GM18519 (cell line): ENCODE measurements at regions not wholly inside any gene's neighbourhood (a gene's known extent, or its start where the extent isn't known, plus 50 kb on each side); places are given as distances from the start of the nearest gene placed in this dataset.

Experiments
- ATAC-seq: cut with Tn5 transposase; IDR thresholded peaks from one replicate; pipeline ENCODE4 v1.9.1; 2021; ENCODE audit warnings: mild to moderate bottlenecking, moderate library complexity; ENCODE audit not compliant: unreplicated experiment, low FRiP score

DNA sequence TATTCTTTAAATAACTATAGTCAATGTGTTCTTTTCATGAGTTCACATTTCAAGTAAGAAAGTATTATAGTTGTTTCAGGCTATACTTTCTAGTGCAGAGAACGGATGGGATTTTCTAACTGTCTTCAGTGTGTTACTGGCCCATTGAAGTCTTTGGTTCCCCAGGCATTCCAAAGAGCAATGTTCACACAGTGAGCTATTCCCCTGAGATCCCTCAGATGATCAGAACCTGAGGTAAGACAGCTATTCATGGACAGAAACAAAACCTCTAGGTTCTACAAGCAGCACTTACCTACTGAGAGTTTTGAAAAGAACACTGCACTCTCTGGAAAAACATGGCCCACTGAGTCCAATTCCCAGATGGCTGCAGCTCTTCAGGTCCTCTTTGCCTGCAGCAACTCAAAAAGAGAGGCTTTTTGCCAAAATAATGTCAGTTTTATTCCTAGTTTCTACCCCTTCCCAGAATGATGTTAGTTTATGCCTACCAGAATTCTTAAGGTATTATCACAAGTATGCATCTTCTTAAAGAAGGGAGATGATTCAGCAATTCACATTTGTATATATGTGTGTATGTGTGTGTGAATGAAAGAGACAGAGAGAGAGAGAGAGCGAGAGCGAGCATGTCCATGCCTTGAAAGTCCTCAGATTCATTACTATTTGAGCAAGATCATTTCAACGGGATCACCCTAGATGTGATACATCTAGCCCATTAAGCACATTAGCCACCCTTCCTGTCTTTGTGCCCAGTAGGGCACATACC is 146.1 kb downstream of the PDHA2 start:
- ATAC-seq, result no peak

DNA sequence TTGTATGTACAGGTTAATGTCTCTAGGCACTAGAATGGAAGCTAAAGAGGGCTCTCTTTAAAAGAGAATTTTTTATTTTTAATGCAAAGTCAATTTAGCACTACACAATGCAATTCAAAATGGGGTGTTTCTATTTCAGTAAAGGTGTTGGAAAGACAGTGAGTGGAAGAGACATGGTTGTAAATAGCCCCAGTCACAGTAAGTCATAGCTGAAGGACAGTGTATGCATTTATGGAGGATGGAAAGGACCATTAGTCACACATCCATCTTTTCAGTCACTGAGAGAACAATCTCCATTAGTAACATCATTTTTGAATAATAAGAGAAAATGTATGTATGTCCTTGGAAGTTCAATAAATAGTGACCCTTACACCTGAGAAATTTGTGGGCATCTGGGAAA is 148.0 kb downstream of the PDHA2 start:
- ATAC-seq, result no peak

DNA sequence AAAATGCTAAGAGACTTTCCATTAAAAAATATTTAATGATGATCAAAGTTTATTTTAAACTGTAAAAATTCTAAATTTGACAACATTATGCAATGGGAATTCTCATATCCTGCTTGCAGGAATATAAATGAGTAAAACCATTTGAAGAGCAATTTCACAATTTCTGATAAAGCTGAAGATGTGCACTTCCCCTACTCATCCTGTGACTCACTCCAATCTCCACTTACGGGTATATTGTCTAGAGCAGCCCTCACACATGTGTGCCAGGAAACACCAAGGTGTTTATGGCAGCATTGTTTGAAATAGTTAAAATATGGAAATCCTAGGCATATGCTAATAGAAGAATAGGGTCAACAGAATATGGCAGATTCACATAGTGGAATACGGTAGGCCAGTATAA is 158.4 kb downstream of the PDHA2 start:
- ATAC-seq, result no peak

DNA sequence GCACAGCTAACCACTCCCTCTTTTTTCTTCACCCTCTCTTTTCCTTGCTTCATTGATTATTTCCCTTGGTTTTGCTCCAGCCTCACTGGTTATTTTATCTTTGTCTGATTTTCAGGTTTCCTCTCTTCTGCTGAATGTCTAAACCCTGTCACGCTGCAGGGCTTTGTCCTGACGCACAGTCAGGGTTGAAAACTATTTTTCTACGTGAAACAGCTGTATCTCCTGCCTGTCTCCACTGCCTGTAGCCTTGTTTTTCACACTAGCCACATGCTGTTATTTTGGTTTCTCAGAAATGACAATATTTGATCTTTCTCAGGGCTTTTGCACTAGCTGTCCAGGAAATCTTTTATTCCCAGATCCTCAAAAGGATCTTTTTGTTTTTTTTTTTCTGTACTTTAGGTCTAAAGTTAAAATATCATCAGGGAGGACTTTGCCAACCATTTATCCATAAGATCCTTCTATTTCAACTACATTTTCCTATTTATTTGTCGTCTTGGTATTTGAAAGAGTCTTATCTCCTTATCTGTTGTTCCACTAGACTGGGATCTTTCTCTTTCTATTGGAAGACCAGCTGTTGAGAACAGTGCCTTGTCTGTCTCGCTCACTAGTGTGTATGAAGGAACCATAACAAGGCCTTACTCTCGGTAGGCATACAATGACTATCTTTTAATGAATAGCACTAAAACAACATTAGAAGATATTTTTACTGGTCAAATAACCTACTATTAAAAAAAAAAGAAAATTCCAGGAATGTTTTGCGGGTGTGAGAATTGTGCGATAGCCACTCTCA is 164.3 kb downstream of the PDHA2 start:
- ATAC-seq, result no peak

DNA sequence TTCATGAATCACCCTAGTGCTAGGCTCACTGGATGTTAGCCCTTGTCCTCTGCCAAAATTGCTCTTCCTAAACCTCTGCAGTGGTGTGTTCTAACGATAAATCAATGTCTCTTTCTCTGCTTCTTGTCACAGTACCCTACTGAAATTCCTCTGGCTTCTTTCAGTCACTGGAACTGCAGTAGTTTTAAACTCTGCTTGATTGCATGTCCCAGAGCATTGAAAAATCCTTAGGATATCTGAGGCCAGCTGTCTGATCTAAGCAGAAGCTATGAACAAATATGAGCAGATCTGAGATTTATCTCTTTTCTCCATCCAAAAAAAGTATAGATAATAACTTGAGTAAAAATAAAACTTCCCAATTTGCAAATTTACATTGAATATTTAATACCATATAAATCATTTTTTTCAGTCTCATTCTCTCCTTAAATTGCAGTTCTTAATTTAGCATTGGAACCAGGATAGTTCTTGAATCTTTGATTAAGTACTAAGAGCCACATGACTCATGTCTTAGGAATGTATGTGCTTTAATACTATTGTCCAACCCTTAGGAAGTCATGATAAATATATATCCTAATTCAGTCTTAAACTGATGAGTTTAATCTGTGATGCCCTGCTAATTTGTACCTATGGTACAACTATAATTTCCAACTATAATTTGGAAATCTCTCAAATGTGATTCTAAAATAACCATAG is 169.7 kb downstream of the PDHA2 start:
- no peak for ATAC-seq

DNA sequence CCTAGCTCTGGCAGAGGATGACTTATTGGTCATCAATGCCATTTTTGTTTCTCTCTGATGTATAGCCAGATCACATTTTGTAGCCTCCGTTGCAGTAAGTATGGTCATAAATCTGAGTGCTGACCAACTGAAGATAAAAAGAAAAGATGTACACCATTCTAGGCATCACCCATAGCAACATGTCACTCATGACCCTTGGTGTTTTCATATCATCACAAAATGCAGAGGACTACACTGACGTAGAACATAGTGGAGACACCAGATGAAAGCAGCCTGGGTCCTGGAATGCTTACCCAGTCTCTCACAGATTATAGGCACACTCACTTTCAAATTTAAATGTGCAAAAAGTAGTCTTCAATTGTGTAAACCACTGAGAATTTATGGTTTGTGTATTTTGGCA is 172.8 kb downstream of the PDHA2 start:
- no peak for ATAC-seq

DNA sequence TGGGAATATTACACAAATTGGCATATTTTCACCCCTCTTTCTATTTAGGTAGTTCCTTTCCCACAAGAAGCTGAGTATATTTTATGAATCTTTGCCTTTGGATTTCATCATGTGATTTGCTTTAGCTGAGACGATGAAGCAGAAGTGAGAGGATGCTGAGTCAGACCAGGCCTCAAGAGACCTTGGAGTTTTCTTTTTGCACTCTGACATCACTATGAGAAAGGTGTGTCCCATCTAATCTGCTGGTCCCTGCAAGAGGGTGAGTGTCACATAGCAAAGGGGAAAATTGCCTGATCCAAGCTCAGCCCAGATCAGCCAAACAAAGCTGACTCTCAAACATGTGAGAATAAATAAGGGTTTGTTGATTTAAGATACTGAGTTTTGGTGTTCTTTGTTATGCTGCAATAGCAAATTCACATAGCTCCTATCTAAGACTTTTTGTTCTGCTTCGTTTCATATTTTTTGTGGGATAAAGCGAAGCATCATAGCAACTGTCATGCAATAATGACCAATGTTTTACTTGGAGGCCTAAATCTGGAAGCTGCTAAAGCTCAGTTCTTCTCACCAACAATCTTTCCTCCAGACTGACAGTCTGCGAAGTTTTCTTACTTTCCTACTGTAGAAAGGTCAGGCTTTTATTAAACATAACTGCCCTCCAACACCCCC is 176.9 kb downstream of the PDHA2 start:
- no peak for ATAC-seq

DNA sequence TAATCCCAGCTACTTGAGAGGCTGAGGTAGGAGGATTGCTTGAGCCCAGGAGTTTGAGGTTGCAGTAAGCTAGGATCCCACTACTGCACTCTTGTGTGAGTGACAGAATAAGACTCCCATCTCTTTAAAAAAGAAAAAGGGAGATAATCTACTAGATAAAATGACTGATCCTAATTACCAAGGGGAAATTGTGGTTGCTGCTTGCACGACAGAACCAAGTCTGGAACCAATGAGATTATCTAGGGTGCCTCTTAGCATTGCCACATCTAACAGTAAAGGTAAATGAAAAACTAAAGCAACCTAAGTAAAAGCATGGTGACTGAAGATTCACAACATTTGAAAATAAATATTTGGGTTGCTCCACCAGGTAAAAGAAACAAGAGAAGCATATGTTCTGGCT is 185.1 kb downstream of the PDHA2 start:
- ATAC-seq, result no peak

DNA sequence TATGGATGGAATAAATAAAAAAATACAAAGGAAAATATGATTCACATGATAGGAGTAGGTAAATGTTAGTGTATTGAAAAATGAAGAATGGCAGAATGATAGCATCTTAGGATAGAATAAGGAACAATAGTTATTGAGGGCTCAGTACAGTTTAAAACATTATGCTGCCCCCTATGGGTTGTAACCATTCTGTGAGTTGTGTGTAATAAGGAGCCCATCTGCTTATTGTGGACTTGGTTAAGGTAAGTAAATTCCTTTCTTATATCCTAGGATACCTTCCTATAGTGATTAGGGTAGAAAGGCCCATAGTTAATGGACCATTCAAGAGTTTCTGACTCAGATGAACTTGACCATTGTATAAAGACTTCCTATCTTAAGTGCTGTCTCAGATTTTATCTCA is 195.8 kb downstream of the PDHA2 start:
- no peak for ATAC-seq

DNA sequence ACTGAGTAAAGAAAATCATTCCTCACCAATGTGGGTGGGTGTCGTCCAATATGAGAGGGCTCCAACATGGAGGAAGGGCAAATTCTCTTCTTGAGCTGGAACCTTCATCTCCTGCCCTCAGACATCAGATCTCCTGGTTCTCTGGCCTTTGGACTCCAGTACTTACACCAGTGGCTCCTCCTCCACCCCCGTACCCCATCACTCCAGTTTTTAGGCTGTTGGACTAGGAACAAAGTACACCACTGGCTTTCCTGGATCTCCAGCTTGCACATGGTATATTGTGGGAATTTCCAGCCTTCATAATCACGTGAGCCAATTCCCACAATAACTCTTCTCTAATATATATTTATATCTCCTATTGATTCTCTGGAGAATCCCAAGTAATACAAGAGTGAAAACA is 196.9 kb downstream of the PDHA2 start:
- no peak for ATAC-seq

DNA sequence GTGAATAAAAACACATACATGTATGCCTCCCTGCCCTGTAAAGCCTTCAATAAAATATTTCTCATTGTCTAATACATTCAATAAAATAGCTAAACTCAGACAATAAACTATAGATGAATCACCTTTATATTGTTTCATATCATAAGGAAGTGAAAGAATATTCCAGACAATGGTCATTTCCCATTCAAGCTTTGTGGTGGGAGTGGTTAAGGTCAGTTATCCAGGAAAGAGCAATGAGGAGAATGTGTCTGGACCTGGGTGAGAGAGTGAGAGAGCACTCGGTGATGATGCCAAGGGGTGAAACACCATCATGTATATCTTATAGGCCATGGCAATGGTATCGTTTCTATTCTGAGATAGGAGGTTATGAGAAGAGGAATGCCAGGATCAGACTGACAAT is 197.8 kb downstream of the PDHA2 start:
- no peak for ATAC-seq

DNA sequence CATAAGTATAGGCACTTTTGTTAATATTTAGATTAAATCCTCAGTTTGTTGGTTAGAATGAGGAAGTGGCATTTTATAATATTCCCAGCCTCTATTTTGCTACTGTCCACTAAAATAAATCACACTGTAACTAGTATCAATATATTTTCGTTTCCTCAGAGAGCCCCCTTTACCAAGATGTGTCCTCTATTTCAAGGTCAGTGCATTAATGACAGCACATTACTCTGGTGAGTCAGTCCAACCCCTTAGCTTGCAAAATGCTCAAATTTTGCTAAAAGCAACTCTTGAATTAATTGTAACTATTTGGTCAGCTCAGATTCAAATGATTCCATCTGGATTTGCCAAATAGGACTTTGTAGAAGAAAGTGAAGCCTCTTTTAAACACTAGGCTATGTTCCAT is 199.3 kb downstream of the PDHA2 start:
- no peak for ATAC-seq

DNA sequence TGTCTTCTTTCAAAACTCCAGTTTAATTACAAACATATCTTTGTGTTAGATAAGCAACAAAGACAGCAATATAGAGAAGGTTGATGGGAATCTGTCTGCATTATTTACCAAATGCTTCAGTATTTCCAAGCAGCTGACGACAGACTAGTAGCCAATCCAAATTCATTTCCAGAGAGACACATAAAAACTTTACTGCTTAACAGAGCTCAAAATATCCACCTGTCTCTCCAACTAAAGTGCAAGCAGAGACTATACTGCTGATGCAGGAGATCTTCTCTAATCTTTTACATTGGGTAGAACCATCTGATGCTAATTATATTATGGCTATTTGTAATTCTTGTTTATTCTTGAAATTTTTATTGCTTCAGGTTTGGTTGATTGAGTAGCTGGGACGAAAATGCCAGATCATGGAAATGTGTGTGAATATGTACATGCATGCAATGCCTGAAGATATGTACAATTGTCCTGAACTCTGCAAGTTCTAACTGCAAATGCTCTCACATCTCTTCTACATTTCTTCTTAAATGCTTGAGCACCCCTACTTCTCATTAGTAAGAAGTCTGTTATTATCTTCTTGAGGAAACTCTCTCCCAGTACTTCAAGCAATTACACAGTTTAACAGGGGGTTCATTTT is 200.0 kb downstream of the PDHA2 start:
- no peak for ATAC-seq

DNA sequence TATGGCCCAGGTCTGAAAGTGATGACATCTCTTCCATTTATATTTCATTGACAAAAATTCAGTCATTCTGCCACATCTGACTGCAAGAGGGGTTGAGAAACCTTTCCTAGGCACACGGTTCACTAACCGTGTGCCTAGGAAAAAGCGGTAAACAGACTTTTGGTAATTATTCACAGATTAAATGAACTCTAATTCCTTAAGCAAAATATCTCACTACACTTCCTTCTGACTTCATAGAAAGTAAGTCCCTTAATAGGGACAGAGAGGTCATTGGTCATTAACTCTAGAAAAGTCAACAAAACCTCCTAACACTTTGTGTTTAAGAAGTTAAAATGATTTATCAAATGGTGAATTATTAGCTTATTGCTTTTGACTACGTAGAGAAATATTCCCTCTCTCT is 205.1 kb downstream of the PDHA2 start:
- no peak for ATAC-seq

DNA sequence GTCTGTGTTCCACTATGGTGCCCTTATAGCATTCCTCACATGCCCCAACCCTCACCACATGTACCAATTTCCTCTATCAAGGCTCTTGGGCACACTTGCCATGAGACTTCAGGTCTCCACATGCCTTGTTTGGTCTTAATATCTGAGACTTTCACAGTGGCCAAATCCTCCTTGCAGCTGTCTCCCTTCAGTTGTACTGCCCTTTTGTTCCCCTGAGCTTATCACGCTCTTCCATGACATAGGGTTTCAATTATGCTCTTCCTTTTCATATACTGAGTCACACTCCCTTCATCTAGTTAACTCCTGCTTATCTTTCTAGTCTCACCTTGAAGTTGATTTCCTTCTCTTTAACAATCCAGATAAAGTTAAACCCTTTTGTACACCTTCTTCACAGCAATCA is 212.9 kb downstream of the PDHA2 start:
- no peak for ATAC-seq

DNA sequence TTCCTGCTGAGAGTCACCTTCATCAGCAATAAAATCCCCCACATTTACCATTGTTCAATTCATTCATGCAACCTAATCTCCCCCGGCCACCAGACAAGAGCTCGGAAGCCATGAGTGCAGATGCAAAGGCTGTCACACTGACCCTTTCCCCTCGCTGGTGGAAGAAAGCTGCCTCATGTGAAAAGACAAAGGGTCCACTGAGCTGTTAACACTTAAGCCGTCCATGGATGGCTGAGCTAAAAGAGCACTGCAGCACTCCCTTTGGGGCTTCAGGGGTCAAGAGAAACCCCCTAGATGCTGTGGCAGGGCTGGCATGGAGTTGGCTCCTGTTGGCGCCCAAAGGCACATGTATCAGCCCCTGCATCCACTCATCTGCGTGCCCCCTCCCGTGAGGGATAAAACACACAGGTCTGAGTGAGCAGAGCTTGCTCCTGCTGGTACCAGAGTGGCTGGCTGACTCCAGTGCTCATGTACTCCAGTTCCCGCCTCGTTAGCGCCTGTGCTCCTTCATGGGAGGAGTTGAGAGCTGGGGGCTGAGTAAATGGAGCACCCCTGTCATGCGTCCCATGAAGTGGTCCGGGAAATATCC is 216.5 kb downstream of the PDHA2 start:
- ATAC-seq, result no peak

DNA sequence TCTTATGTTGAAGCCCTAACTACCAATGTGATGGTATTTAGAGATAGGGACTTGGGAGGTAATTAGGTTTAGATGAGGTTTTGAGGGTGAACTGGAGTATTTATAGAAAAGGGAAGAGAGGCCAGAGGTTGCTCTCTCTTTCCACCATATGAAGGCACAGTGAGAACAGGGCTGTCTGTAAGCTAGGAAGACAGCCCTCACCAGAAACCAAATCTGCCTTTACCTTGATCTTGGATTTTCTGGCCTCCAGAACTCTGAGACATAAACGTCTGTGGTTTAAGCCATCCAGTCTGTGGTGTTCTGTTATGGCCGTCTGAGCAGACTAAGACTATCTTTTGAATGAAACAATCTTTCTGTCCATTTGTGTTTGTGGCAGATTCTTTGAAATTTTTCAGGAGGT is 223.7 kb downstream of the PDHA2 start:
- no peak for ATAC-seq

DNA sequence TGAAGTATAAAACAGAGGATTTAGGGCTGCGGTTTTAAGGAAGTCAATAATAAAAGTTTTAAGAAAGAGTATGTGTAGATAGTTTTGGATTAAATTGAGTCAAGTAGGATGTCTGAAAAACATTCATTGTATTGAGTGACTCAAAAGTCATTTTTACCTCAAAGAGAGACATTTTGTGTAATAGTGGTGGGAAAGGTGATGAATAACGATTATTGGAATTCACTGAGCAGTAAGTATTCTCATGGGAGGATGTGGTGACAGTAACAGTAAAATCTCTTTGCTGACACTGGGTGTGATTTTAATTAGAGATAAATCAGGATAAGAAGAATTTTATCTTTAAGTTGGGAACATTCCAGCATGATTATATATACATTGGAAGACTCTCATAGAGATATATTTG is 233.6 kb downstream of the PDHA2 start:
- ATAC-seq, result no peak

DNA sequence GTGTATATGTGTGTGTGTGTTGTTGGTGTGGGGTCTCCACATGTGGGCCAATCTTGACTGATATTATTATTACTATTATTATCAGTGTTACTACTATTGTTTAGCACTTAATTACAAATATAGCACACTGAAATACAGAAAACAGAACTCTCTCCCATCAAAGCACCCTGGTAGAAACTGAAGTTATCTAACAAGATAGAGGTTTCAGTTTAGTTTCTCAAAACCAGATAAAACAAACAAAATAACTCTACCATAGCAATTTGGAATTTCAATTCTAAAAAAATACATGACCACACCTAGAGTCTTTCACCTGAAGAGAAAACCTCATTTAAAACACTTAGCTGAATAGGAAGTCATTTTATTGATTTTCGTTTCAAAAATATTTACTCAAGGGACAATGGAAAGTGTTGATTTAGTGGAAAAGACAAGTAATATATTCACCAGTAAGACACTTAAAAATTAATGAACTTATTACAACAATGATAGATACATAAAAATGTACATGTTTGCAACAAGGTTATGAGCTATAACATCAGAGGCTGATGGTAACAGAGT is 252.3 kb downstream of the PDHA2 start:
- no peak for ATAC-seq

DNA sequence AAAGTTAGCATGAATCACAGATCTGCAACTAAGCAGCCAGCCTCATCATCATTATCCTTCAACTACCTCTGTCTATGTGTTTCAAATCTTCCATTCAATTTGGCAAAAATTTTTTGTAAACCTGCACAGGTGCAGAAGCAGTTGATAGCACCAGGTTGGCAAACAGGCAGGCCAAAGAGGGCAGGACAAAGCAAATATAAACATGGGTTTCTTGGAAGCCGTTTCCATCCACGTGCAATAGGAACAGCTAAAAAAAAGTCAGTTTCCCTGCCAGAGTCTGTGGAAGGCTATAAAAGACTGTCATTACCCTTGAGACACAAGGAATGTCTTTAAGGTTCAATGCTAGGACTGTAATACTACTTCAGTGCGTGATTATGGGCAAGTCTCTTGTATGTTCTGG is 253.2 kb downstream of the PDHA2 start:
- no peak for ATAC-seq
